ENCODE measurements at regions not wholly inside any gene's neighbourhood (a gene's known extent, or its start where the extent isn't known, plus 50 kb on each side); places are given as distances from the start of the nearest gene placed in this dataset.

- no peak for TF ChIP-seq CTCF (IDR thresholded peaks at IDR 0.05)
- no peak for TF ChIP-seq POLR2A (IDR thresholded peaks at IDR 0.05)
Observed at GRCh38 chr2:100764430-100764829, 55.5 kb upstream of the NPAS2 start.

All from tibial nerve (tissue), 3 donors.